SH-SY5Y (cell line): ENCODE measurements at regions not wholly inside any gene's neighbourhood (a gene's known extent, or its start where the extent isn't known, plus 50 kb on each side); places are given as distances from the start of the nearest gene placed in this dataset.

Experiments used
- GATA2 ChIP-seq: IDR thresholded peaks from 2 replicates; pipeline ENCODE4 v1.6.1; 2011; ENCODE audit warnings: mild to moderate bottlenecking, low read depth, low read length
- GATA3 ChIP-seq: IDR thresholded peaks from 2 replicates; pipeline ENCODE4 v1.6.1; 2011; ENCODE audit warnings: low read depth, mild to moderate bottlenecking, low read length, moderate library complexity

DNA sequence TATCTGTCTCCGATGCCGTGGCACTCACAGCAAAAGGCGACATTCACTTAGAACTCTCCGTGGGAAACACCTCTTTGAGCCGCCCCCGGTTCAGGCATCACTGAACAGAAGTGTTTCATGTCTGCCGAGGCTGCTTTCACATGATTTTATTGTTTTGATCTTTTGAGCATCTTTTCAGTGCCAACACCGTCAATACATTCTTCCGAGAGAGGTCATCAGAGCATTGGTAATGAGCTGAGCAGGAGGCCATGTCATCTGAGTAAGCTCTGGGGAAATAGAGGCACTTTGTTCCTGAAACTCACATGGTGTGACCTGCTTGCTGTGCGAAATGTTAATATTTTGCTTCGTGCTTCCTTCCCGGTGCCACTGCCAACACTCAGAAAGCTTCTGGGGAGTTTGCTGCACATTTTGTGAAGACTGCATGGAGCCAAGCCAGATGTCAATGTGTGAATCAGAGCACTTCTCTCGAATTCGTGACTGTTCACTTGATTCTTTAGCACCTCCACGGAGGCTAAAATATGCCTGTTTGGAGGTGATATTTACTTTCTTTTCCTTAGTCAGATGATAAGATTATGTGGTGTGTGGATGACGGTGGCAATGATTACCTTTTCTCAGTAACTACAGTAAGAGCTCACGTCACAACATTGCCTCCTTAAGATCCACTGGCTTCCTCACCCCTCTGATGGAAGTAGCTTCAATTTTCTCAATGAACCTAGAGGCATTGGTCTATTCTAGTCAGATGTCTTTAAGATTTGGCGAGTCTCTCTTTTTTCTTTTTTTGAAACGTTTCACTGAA is 222.3 kb upstream of the HS3ST1 start:
- TF ChIP-seq GATA2 (no peak), GATA3 (no peak)
